ENCODE measurements at regions not wholly inside any gene's neighbourhood (a gene's known extent, or its start where the extent isn't known, plus 50 kb on each side); places are given as distances from the start of the nearest gene placed in this dataset.

- TF ChIP-seq EZH2 (optimal IDR thresholded peaks at IDR 0.05; ENCODE audit: low read depth, low read length), result no peak
- TF ChIP-seq, protein P1, sequence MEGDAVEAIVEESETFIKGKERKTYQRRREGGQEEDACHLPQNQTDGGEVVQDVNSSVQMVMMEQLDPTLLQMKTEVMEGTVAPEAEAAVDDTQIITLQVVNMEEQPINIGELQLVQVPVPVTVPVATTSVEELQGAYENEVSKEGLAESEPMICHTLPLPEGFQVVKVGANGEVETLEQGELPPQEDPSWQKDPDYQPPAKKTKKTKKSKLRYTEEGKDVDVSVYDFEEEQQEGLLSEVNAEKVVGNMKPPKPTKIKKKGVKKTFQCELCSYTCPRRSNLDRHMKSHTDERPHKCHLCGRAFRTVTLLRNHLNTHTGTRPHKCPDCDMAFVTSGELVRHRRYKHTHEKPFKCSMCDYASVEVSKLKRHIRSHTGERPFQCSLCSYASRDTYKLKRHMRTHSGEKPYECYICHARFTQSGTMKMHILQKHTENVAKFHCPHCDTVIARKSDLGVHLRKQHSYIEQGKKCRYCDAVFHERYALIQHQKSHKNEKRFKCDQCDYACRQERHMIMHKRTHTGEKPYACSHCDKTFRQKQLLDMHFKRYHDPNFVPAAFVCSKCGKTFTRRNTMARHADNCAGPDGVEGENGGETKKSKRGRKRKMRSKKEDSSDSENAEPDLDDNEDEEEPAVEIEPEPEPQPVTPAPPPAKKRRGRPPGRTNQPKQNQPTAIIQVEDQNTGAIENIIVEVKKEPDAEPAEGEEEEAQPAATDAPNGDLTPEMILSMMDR (IDR thresholded peaks at IDR 0.05; ENCODE audit: low read length), result no peak
Measured at GRCh38 chr6:27700337-27700736, 211.9 kb downstream of the OR2B2 start.
